ENCODE measurements at regions not wholly inside any gene's neighbourhood (a gene's known extent, or its start where the extent isn't known, plus 50 kb on each side); places are given as distances from the start of the nearest gene placed in this dataset.

DNA sequence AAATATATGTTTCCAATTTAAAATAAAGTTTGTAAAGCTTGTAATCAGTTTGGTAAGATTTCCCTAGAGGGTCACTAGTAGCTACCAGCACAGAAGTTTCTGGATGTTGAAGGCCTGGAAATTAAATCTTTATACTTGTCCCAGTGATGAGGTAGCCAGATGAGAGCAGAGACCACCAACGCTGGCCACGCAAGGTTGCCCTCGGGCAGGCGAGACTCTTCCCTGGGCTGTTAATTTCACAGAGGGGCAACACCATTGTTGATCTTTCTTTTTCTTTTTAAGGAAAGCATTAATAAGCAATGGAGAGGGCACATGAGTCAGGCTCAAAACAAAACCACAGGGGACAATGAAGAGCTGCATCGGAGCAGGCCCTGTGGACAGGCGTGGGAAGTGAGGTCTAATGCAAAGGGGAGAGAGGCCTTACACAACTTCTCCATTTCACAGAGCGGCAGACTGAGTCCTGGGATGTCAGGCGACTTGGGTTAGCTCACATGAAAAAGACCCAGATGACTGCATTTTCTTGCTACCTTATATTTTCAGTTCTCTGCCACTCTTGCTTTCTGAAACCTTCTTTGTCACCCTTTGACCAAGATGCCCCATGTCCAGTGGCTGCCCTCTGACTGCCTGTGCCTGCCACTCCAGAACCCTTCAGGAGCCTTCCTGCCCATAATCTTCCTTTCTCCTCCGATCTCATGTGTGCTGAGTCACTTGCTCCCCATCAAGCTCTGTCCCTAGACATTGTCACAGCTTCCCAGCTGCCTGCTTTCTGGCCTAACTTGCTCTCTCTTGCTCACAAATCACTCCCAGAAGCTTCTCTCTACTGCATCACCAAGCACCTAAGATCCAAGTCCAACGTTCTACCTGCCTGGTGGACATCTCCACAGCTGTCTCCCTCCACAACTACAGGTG is 107.7 kb upstream of the CDYL start (continued):
- TF ChIP-seq ZNF311 (CRISPR knock-in tag; IDR thresholded peaks at IDR 0.05) (no peak), ZSCAN29 (IDR thresholded peaks at IDR 0.05) (no peak), PHF20 (IDR thresholded peaks at IDR 0.05; ENCODE audit: partially characterized antibody) (no peak), ZNF316 (IDR thresholded peaks at IDR 0.05) (peak; percentile 69), CBFA2T2 (conservative IDR thresholded peaks at IDR 0.05) (no peak), RBM39 (optimal IDR thresholded peaks at IDR 0.05; ENCODE audit: low read depth, low read length) (no peak), ZNF507 (tag; conservative IDR thresholded peaks at IDR 0.05) (no peak), ZNF766 (CRISPR knock-in tag; conservative IDR thresholded peaks at IDR 0.05) (no peak), MYNN (IDR thresholded peaks at IDR 0.05) (no peak), MYNN (CRISPR knock-in tag; IDR thresholded peaks at IDR 0.05) (no peak), POLR3A (IDR thresholded peaks at IDR 0.05; ENCODE audit: borderline replicate concordance, extremely low read depth, insufficient read depth, insufficient read length) (no peak), DACH1 (IDR thresholded peaks at IDR 0.05; ENCODE audit: partially characterized antibody) (no peak), IRF2 (CRISPR knock-in tag; IDR thresholded peaks at IDR 0.05) (no peak), KDM1A (IDR thresholded peaks at IDR 0.05) (0 out of 4 replicates have a peak, but pooled peaks of 1 of the 2 experiments have one; percentile 21), FOXJ2 (tag; IDR thresholded peaks at IDR 0.05) (no peak), ZNF253 (CRISPR knock-in tag; conservative IDR thresholded peaks at IDR 0.05) (no peak), ZFX (CRISPR knock-in tag; IDR thresholded peaks at IDR 0.05) (no peak)
- TF ChIP-seq, protein P1, sequence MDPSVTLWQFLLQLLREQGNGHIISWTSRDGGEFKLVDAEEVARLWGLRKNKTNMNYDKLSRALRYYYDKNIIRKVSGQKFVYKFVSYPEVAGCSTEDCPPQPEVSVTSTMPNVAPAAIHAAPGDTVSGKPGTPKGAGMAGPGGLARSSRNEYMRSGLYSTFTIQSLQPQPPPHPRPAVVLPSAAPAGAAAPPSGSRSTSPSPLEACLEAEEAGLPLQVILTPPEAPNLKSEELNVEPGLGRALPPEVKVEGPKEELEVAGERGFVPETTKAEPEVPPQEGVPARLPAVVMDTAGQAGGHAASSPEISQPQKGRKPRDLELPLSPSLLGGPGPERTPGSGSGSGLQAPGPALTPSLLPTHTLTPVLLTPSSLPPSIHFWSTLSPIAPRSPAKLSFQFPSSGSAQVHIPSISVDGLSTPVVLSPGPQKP (CRISPR knock-in tag; IDR thresholded peaks at IDR 0.05) = no peak
- TF ChIP-seq, protein P2, sequence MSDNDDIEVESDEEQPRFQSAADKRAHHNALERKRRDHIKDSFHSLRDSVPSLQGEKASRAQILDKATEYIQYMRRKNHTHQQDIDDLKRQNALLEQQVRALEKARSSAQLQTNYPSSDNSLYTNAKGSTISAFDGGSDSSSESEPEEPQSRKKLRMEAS (CRISPR knock-in tag; IDR thresholded peaks at IDR 0.05) = 0 out of 2 replicates have a peak, but pooled peaks have one; percentile 17
- TF ChIP-seq, protein P3, sequence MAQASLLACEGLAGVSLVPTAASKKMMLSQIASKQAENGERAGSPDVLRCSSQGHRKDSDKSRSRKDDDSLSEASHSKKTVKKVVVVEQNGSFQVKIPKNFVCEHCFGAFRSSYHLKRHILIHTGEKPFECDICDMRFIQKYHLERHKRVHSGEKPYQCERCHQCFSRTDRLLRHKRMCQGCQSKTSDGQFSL (CRISPR knock-in tag; IDR thresholded peaks at IDR 0.05) = no peak
- TF ChIP-seq, protein P3 (tag; IDR thresholded peaks at IDR 0.05) = no peak
- TF ChIP-seq, protein P4, sequence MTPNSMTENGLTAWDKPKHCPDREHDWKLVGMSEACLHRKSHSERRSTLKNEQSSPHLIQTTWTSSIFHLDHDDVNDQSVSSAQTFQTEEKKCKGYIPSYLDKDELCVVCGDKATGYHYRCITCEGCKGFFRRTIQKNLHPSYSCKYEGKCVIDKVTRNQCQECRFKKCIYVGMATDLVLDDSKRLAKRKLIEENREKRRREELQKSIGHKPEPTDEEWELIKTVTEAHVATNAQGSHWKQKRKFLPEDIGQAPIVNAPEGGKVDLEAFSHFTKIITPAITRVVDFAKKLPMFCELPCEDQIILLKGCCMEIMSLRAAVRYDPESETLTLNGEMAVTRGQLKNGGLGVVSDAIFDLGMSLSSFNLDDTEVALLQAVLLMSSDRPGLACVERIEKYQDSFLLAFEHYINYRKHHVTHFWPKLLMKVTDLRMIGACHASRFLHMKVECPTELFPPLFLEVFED (CRISPR knock-in tag; conservative IDR thresholded peaks at IDR 0.05) = no peak
- TF ChIP-seq, protein P5, sequence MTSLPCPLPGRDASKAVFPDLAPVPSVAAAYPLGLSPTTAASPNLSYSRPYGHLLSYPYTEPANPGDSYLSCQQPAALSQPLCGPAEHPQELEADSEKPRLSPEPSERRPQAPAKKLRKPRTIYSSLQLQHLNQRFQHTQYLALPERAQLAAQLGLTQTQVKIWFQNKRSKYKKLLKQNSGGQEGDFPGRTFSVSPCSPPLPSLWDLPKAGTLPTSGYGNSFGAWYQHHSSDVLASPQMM (CRISPR knock-in tag; IDR thresholded peaks at IDR 0.05) = no peak
- TF ChIP-seq, protein P6, sequence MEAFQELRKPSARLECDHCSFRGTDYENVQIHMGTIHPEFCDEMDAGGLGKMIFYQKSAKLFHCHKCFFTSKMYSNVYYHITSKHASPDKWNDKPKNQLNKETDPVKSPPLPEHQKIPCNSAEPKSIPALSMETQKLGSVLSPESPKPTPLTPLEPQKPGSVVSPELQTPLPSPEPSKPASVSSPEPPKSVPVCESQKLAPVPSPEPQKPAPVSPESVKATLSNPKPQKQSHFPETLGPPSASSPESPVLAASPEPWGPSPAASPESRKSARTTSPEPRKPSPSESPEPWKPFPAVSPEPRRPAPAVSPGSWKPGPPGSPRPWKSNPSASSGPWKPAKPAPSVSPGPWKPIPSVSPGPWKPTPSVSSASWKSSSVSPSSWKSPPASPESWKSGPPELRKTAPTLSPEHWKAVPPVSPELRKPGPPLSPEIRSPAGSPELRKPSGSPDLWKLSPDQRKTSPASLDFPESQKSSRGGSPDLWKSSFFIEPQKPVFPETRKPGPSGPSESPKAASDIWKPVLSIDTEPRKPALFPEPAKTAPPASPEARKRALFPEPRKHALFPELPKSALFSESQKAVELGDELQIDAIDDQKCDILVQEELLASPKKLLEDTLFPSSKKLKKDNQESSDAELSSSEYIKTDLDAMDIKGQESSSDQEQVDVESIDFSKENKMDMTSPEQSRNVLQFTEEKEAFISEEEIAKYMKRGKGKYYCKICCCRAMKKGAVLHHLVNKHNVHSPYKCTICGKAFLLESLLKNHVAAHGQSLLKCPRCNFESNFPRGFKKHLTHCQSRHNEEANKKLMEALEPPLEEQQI (IDR thresholded peaks at IDR 0.05) = no peak

All from K562 (cell line).